H1 (cell line): ENCODE measurements at regions not wholly inside any gene's neighbourhood (a gene's known extent, or its start where the extent isn't known, plus 50 kb on each side); places are given as distances from the start of the nearest gene placed in this dataset.

Source experiments
- CTCF ChIA-PET: fragments of 300-600 bp; sonication (Branson Sonifier 250); formaldehyde crosslinking; loops from one replicate; lab custom pipeline; 2021; ENCODE audit not compliant: partially characterized antibody; lab: Charles Lee
- POLR2A ChIA-PET: fragments of 300-600 bp; sonication (Branson Sonifier 250); formaldehyde crosslinking; loops from one replicate; lab custom pipeline; 2021; ENCODE audit warnings: inconsistent platforms; ENCODE audit not compliant: partially characterized antibody; lab: Charles Lee
- DNase-seq, 2 experiments: peaks; one replicate each; pipeline versions ENCODE4 v3.0.0 to v3.0.0-alpha.2; 2010 to 2022; ENCODE audit warnings: low spot score in 2 of 2, low read depth in 1 of 2, mixed read lengths in 1 of 2
- FAIRE-seq: peaks from 2 replicates; lab custom pipeline; 2011; peaks lifted over from hg19 to GRCh38; lab: Jason Lieb, UNC
- H2AFZ ChIP-seq: 2 replicates; pipeline ENCODE4 v1.8.1; 2012; ENCODE audit warnings: low read length, inconsistent platforms
- H2AK5ac ChIP-seq: 2 replicates; pipeline ENCODE4 v1.6.1; 2013; ENCODE audit warnings: low read depth, low read length
- H2BK120ac ChIP-seq: replicated peaks from 2 replicates; pipeline ENCODE3; 2013; ENCODE audit warnings: low read depth, low read length, inconsistent platforms
- H2BK12ac ChIP-seq: 2 replicates; pipeline ENCODE4 v1.6.1; 2013; ENCODE audit warnings: low read depth, low read length
- H2BK15ac ChIP-seq: 2 replicates; pipeline ENCODE4 v1.6.1; 2013; ENCODE audit warnings: low read length
- H2BK20ac ChIP-seq: 2 replicates; pipeline ENCODE4 v1.6.1; 2013; ENCODE audit warnings: low read length
- H2BK5ac ChIP-seq: 2 replicates; pipeline ENCODE4 v1.6.1; 2013; ENCODE audit warnings: low read depth, low read length
- H3K14ac ChIP-seq: 2 replicates; pipeline ENCODE4 v1.6.1; 2013; ENCODE audit warnings: inconsistent platforms; ENCODE audit not compliant: insufficient read length
- H3K18ac ChIP-seq: 2 replicates; pipeline ENCODE4 v1.6.1; 2013; ENCODE audit warnings: low read length; ENCODE audit errors: extremely low read depth
- H3K23ac ChIP-seq: 2 replicates; pipeline ENCODE4 v1.6.1; 2013; ENCODE audit warnings: inconsistent platforms; ENCODE audit not compliant: insufficient read length
- H3K23me2 ChIP-seq: 2 replicates; pipeline ENCODE4 v1.6.1; 2013; ENCODE audit warnings: low read depth, low read length
- H3K27ac ChIP-seq: 2 replicates; pipeline ENCODE4 v1.6.1; 2011; ENCODE audit warnings: low read depth, low read length, inconsistent platforms
- H3K27me3 ChIP-seq, 4 experiments: replicated peaks in 1 of 4; 1 replicate in 1 of 4; 2 replicates in 3 of 4; pipeline versions ENCODE4 v1.6.1 to v1.8.1; 2011 to 2013; ENCODE audit warnings: low read length in 3 of 4, mild to moderate bottlenecking in 3 of 4, inconsistent platforms in 2 of 4, mixed read lengths in 2 of 4, moderate library complexity in 1 of 4; ENCODE audit not compliant: control insufficient read depth in 3 of 4, insufficient read depth in 3 of 4; ENCODE audit errors: extremely low read depth in 1 of 4
- H3K36me3 ChIP-seq, 4 experiments: 2 replicates each; pipeline versions ENCODE4 v1.6.1 to v1.8.1; 2011 to 2013; ENCODE audit warnings: mild to moderate bottlenecking in 4 of 4, low read length in 3 of 4, moderate library complexity in 2 of 4, control low read depth in 1 of 4, inconsistent platforms in 1 of 4; ENCODE audit not compliant: insufficient read depth in 4 of 4, control insufficient read depth in 2 of 4
- H3K4ac ChIP-seq: replicated peaks from 2 replicates; pipeline ENCODE3; 2013; ENCODE audit warnings: low read length, low read depth, mixed read lengths, inconsistent platforms; ENCODE audit not compliant: insufficient read length
- H3K4me1 ChIP-seq, 4 experiments: replicated peaks in 1 of 4; 1 replicate in 1 of 4; 2 replicates in 3 of 4; pipeline versions ENCODE4 v1.6.1 to v1.8.1; 2011 to 2013; ENCODE audit warnings: low read length in 3 of 4, inconsistent platforms in 2 of 4, mixed read lengths in 1 of 4; ENCODE audit not compliant: insufficient read depth in 4 of 4, control insufficient read depth in 3 of 4
- H3K4me2 ChIP-seq, 2 experiments: 2 replicates each; pipeline versions ENCODE4 v1.6.1 to v1.8.1; 2011 to 2013; ENCODE audit warnings: low read depth in 2 of 2, low read length in 2 of 2, control low read depth in 1 of 2, inconsistent platforms in 1 of 2, mild to moderate bottlenecking in 1 of 2; ENCODE audit not compliant: insufficient read depth in 1 of 2
- H3K4me3 ChIP-seq, 4 experiments: fragments of 200-600, 300-600 bp in 1 of 4; sonication (generic), shearing (Covaris generic), sonication (Bioruptor Twin) in 1 of 4; 2 replicates each; pipeline versions ENCODE4 v1.5.1 to v1.8.1; 2011 to 2016; ENCODE audit warnings: low read length in 4 of 4, low read depth in 3 of 4, control low read depth in 2 of 4, inconsistent platforms in 2 of 4, mild to moderate bottlenecking in 2 of 4, mixed read lengths in 1 of 4, moderate library complexity in 1 of 4; ENCODE audit not compliant: insufficient read depth in 2 of 4; ENCODE audit errors: extremely low read depth in 1 of 4
- H3K56ac ChIP-seq: replicated peaks from 2 replicates; pipeline ENCODE3; 2013; ENCODE audit warnings: low read depth, mild to moderate bottlenecking, mixed read lengths, low read length, inconsistent platforms; ENCODE audit not compliant: insufficient read length
- H3K79me1 ChIP-seq: 2 replicates; pipeline ENCODE4 v1.6.1; 2013; ENCODE audit warnings: low read depth, low read length, control low read depth
- H3K79me2 ChIP-seq, 2 experiments: 2 replicates each; pipeline versions ENCODE4 v1.6.1 to v1.8.1; 2012 to 2013; ENCODE audit warnings: low read length in 2 of 2, mild to moderate bottlenecking in 2 of 2, inconsistent platforms in 1 of 2; ENCODE audit not compliant: insufficient read depth in 2 of 2, control insufficient read depth in 1 of 2
- H3K9ac ChIP-seq, 4 experiments: replicated peaks in 1 of 4; 1 replicate in 1 of 4; 2 replicates in 3 of 4; pipeline versions ENCODE4 v1.6.1 to v1.8.1; 2011 to 2013; ENCODE audit warnings: low read depth in 3 of 4, low read length in 3 of 4, control low read depth in 2 of 4, mild to moderate bottlenecking in 2 of 4, moderate library complexity in 2 of 4, inconsistent platforms in 1 of 4; ENCODE audit errors: extremely low read depth in 1 of 4
- H3K9me3 ChIP-seq, 2 experiments: 2 replicates each; pipeline versions ENCODE4 v1.6.1 to v1.8.1; 2012 to 2013; ENCODE audit warnings: mild to moderate bottlenecking in 2 of 2, moderate library complexity in 2 of 2, control low read depth in 1 of 2, inconsistent platforms in 1 of 2, low read depth in 1 of 2, low read length in 1 of 2, mixed read lengths in 1 of 2; ENCODE audit not compliant: insufficient read depth in 2 of 2
- H4K20me1 ChIP-seq, 2 experiments: replicated peaks in 1 of 2; 2 replicates each; pipeline versions ENCODE3 to v1.8.1; 2011 to 2013; ENCODE audit warnings: inconsistent platforms in 2 of 2, low read length in 2 of 2, mild to moderate bottlenecking in 1 of 2; ENCODE audit not compliant: insufficient read depth in 2 of 2, control insufficient read depth in 1 of 2
- H4K5ac ChIP-seq: 2 replicates; pipeline ENCODE4 v1.6.1; 2013; ENCODE audit warnings: low read length, low read depth, mixed read lengths, inconsistent platforms; ENCODE audit not compliant: insufficient read length
- H4K8ac ChIP-seq: 2 replicates; pipeline ENCODE4 v1.8.0; 2013; ENCODE audit warnings: mild to moderate bottlenecking, moderate library complexity, low read length, inconsistent platforms; ENCODE audit not compliant: insufficient read depth; ENCODE audit errors: extremely low read depth
- H4K91ac ChIP-seq: replicated peaks from 2 replicates; pipeline ENCODE3; 2013; ENCODE audit warnings: low read length, mixed read lengths, inconsistent platforms; ENCODE audit not compliant: insufficient read length
- CBX8 ChIP-seq: fragments of 300-800, 300-1000 bp; sonication (generic); IDR thresholded peaks from 2 replicates; pipeline ENCODE4 v1.7.1; 2016; ENCODE audit warnings: low read depth, low read length, borderline replicate concordance
- EZH2 ChIP-seq: fragments of 200-600 bp; sonication (generic); IDR thresholded peaks from 2 replicates; pipeline ENCODE4 v1.7.1; 2012; ENCODE audit warnings: low read depth, mild to moderate bottlenecking, moderate library complexity, low read length, inconsistent platforms; ENCODE audit not compliant: severe bottlenecking
- NANOG ChIP-seq: IDR thresholded peaks from 2 replicates; pipeline ENCODE4 v1.6.1; 2011; ENCODE audit warnings: low read length, low read depth, mild to moderate bottlenecking, inconsistent platforms; ENCODE audit not compliant: insufficient read depth, poor library complexity, severe bottlenecking
- POU5F1 ChIP-seq: IDR thresholded peaks from 2 replicates; pipeline ENCODE4 v1.6.1; 2011; ENCODE audit warnings: low read depth, mild to moderate bottlenecking, low read length, moderate library complexity
- RNF2 ChIP-seq: fragments of 200-900, 300-1000 bp; sonication (generic); IDR thresholded peaks from 2 replicates; pipeline ENCODE4 v1.7.1; 2016; ENCODE audit warnings: borderline replicate concordance, low read depth, mild to moderate bottlenecking, antibody characterized with exemption, low read length; ENCODE audit not compliant: poor library complexity, severe bottlenecking; ENCODE audit errors: missing control alignments
- SIX5 ChIP-seq: IDR thresholded peaks from 2 replicates; pipeline ENCODE4 v1.6.1; 2011; ENCODE audit warnings: mild to moderate bottlenecking, low read depth, low read length
- SP4 ChIP-seq: IDR thresholded peaks from 2 replicates; pipeline ENCODE4 v1.6.1; 2012; ENCODE audit warnings: low read length, inconsistent platforms
- TAF7 ChIP-seq: optimal IDR thresholded peaks from 2 replicates; pipeline ENCODE3; 2011; ENCODE audit warnings: low read depth, mild to moderate bottlenecking, inconsistent platforms, low read length, moderate library complexity, borderline replicate concordance
- ZNF274 ChIP-seq: IDR thresholded peaks from 2 replicates; pipeline ENCODE4 v1.7.0; 2012; ENCODE audit warnings: low read length, borderline replicate concordance; ENCODE audit errors: extremely low read depth
- WGBS, 2 experiments: shearing (Covaris generic) in 1 of 2; methylation state at CpG; one replicate each; pipeline versions ENCODE4 v1.1.6 to v1.1.7; 2013 to 2015; ENCODE audit warnings: low lambda C conversion rate in 2 of 2, mixed read lengths in 2 of 2, inconsistent platforms in 1 of 2, low coverage in 1 of 2, missing lambda C conversion rate in 1 of 2; ENCODE audit not compliant: insufficient replicate concordance in 2 of 2, insufficient coverage in 1 of 2, insufficient read length in 1 of 2; ENCODE audit errors: extremely low coverage in 1 of 2, missing lambda C conversion rate in 1 of 2; 5-methylcytosine and 5-hydroxymethylcytosine counted together

DNA sequence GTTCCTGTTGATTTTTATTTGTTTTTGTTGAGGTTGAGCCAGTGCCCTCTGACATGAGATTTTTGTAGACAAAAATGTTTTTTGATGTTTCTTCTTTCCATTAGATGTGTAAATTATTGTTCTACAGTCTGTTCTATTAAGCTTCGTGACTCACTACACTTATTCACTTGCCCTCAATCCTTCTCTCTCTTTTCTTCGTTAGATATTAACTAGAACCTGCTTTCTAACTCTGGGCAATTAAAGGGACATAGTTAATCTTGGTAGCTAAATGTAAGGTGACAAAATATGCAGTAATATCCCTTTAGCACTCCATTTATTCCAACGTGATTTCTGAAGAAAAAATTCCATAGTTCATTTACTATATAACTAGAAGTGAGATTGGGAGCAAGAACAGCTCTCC is 333.9 kb downstream of the PDHA2 start:
- Histone ChIP-seq H3K23me2 (no peaks in the 10 kb centered on the region), H4K8ac (no peak overlapping the region), H4K5ac (no peak overlapping the region), H3K18ac (no peak overlapping the region), H3K4me2 (no peak overlapping the region), H3K79me2 (no peaks in the 10 kb centered on the region), H2BK120ac (no peak overlapping the region), H3K23ac (no peak overlapping the region), H4K20me1 (no peaks in the 10 kb centered on the region), H2BK5ac (no peak overlapping the region)
- 81% methylated on average over 3 of the region's 3 CpGs; no CpG with 5 or more reads in 1 of the 2 experiments for WGBS, 2 experiments
- no peak for TF ChIP-seq POU5F1
- no peak for TF ChIP-seq CBX8
- TF ChIP-seq RNF2 = no peak
- no peak for TF ChIP-seq EZH2
- no peak for TF ChIP-seq SIX5
- TF ChIP-seq ZNF274 = no peak
- TF ChIP-seq NANOG = no peak
- no peak for TF ChIP-seq SP4
- TF ChIP-seq TAF7 = no peak
- TF ChIP-seq, all 59 proteins: peak for 0
- no peaks in the 10 kb centered on the region for H3K27me3 ChIP-seq
- no peaks in the 10 kb centered on the region for H3K36me3 ChIP-seq
- no peak overlapping the region for H3K27ac ChIP-seq
- no peak overlapping the region for H3K14ac ChIP-seq
- H2AFZ ChIP-seq = no peak overlapping the region
- H3K4ac ChIP-seq = no peak overlapping the region
- DNase-seq (no peak), FAIRE-seq (no peak)
- H3K4me3 ChIP-seq = no peak overlapping the region
- H4K91ac ChIP-seq = no peak overlapping the region
- no peaks in the 10 kb centered on the region for H3K79me1 ChIP-seq
- H2BK20ac ChIP-seq = no peak overlapping the region
- CTCF ChIA-PET = interaction anchor here (0.7 kb wide), 1 partner anchor 1016 kb away, joined by 3 read pairs; no protein-coding TSS in a partner anchor
- no peak overlapping the region for H2AK5ac ChIP-seq
- H3K9me3 ChIP-seq = peaks cover 0 to 3% of the 10 kb centered on the region in 2 experiments; a peak in 1 of 4 replicates
- H3K9ac ChIP-seq = no peak overlapping the region
- POLR2A ChIA-PET = no interaction called here
- no peak overlapping the region for H2BK15ac ChIP-seq
- H2BK12ac ChIP-seq = no peak overlapping the region
- H3K56ac ChIP-seq = no peak overlapping the region
- H3K4me1 ChIP-seq = no peaks in the 10 kb centered on the region
